Breast epithelium (tissue), 4 donors: ENCODE measurements at regions not wholly inside any gene's neighbourhood (a gene's known extent, or its start where the extent isn't known, plus 50 kb on each side); places are given as distances from the start of the nearest gene placed in this dataset.

Experiments used
- DNase-seq, 2 donors: peaks; one replicate each; pipeline ENCODE4 v3.0.0-alpha.2; 2019; ENCODE audit warnings: low spot score in 2 of 2
- H3K27ac ChIP-seq, 2 donors: fragments of 200-600 bp; sonication (generic) in 1 of 2; one replicate each; pipeline ENCODE4 v1.5.1; 2016 to 2019; ENCODE audit warnings: mild to moderate bottlenecking in 1 of 2
- H3K27me3 ChIP-seq, 2 donors: fragments of 200-600 bp; sonication (generic) in 1 of 2; one replicate each; pipeline versions ENCODE4 v1.5.1 to v1.6.0; 2017 to 2019; ENCODE audit warnings: control low read depth in 1 of 2, mild to moderate bottlenecking in 1 of 2
- H3K36me3 ChIP-seq: fragments of 200-600 bp; one replicate; pipeline ENCODE4 v1.5.1; 2019
- H3K4me1 ChIP-seq, 2 donors: fragments of 200-600 bp; sonication (generic); one replicate each; pipeline ENCODE4 v1.5.1; 2016 to 2019; ENCODE audit warnings: control low read depth in 1 of 2
- H3K4me3 ChIP-seq, 3 donors: fragments of 200-600 bp; sonication (generic); 1 replicate in 2 of 3; 2 replicates in 1 of 3; pipeline ENCODE4 v1.5.1; 2016 to 2019; ENCODE audit warnings: mild to moderate bottlenecking in 3 of 3, moderate library complexity in 2 of 3
- H3K9me3 ChIP-seq, 2 donors: fragments of 200-600 bp; sonication (generic) in 1 of 2; one replicate each; pipeline ENCODE4 v1.5.1; 2016 to 2019; ENCODE audit warnings: control low read depth in 1 of 2
- CTCF ChIP-seq, 3 donors: fragments of 450-650 bp; IDR thresholded peaks; one replicate each; pipeline ENCODE4 v1.5.1; 2016 to 2017; ENCODE audit warnings: antibody characterized with exemption in 3 of 3, mild to moderate bottlenecking in 3 of 3, moderate library complexity in 3 of 3
- POLR2A ChIP-seq: fragments of 450-650 bp; IDR thresholded peaks from one replicate; pipeline ENCODE4 v1.6.1; 2016; ENCODE audit warnings: antibody characterized with exemption, mild to moderate bottlenecking, moderate library complexity
- POLR2AphosphoS5 ChIP-seq, 3 donors: sonication (generic); formaldehyde crosslinking; IDR thresholded peaks; one replicate each; pipeline ENCODE4 v1.6.1; 2017; ENCODE audit warnings: antibody characterized with exemption in 3 of 3
- intact Hi-C: fragments of 100-400 bp; cut with DNase I; formaldehyde crosslinking; loops from one replicate; pipeline ENCODE4 v1.15.1; 2023; ENCODE audit warnings: low total_unique reads

GRCh38 chr2:41992671-41993434, 55.0 kb upstream of the PKDCC start:
- H3K4me1 ChIP-seq, result no peaks in the 10 kb centered on the region
- no peaks in the 10 kb centered on the region for H3K36me3 ChIP-seq
- H3K27ac ChIP-seq, result no peak overlapping the region
- intact Hi-C loops, result no loop called here
- TF ChIP-seq POLR2AphosphoS5 (IDR thresholded peaks at IDR 0.05) (no peak), CTCF (IDR thresholded peaks at IDR 0.05) (no peak), POLR2A (no peak)
- H3K4me3 ChIP-seq, result no peak overlapping the region
- no peaks in the 10 kb centered on the region for H3K9me3 ChIP-seq
- no peaks in the 10 kb centered on the region for H3K27me3 ChIP-seq
- DNase-seq, result no peak

GRCh38 chr2:41993435-41993925, 54.3 kb upstream of the PKDCC start:
- intact Hi-C loops, result no loop called here
- H3K36me3 ChIP-seq, result no peaks in the 10 kb centered on the region

DNA sequence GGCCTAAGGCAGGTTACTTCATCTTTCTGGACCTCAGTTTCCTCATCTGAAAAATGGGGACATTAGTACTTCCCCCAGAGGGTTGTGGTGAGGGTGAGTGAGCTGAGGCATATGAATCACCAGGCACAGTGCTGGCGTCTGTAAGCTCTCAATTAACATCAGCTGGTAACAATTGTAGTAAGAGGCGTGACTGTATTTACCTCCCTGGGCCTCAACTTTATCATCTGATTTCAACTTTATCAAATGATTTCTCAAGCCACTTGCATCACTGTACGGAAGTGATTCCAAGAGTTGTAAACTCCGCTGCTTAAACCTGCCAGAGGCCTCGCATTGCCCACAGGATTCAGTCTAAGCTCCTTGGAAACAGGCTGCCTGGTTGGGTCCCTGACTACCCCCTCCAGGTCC, 53.6 kb upstream of the PKDCC start:
- intact Hi-C loops, result no loop called here
- H3K9me3 ChIP-seq, result no peaks in the 10 kb centered on the region
- H3K4me1 ChIP-seq, result no peaks in the 10 kb centered on the region
- H3K4me3 ChIP-seq, result no peak overlapping the region
- no peaks in the 10 kb centered on the region for H3K27me3 ChIP-seq
- DNase-seq, result no peak
- H3K36me3 ChIP-seq, result no peaks in the 10 kb centered on the region
- no peak overlapping the region for H3K27ac ChIP-seq
- no peak for TF ChIP-seq POLR2AphosphoS5 (IDR thresholded peaks at IDR 0.05)

More at GRCh38 chr2:41993435-41993925, 54.3 kb upstream of the PKDCC start:
- Histone ChIP-seq H3K9me3 (no peaks in the 10 kb centered on the region), H3K27ac (no peak overlapping the region), H3K27me3 (no peaks in the 10 kb centered on the region), H3K4me1 (no peaks in the 10 kb centered on the region), H3K4me3 (no peak overlapping the region)
- TF ChIP-seq CTCF (IDR thresholded peaks at IDR 0.05) (no peak), POLR2AphosphoS5 (IDR thresholded peaks at IDR 0.05) (no peak), POLR2A (no peak)
- DNase-seq, result no peak

- TF ChIP-seq POLR2AphosphoS5 (IDR thresholded peaks at IDR 0.05) (no peak), CTCF (IDR thresholded peaks at IDR 0.05) (no peak), POLR2A (no peak)
- H3K4me3 ChIP-seq, result no peak overlapping the region
- no peaks in the 10 kb centered on the region for H3K4me1 ChIP-seq
- H3K27ac ChIP-seq, result no peak overlapping the region
- no peak for DNase-seq
- no peaks in the 10 kb centered on the region for H3K27me3 ChIP-seq
- intact Hi-C loops, result no loop called here
- no peaks in the 10 kb centered on the region for H3K9me3 ChIP-seq
- H3K36me3 ChIP-seq, result no peaks in the 10 kb centered on the region
Observed at GRCh38 chr2:41994661-41995060, 53.2 kb upstream of the PKDCC start.

GRCh38 chr2:41997561-41997960, 50.3 kb upstream of the PKDCC start:
- Histone ChIP-seq H3K4me3 (no peak overlapping the region), H3K4me1 (no peaks in the 10 kb centered on the region), H3K27me3 (no peaks in the 10 kb centered on the region), H3K9me3 (no peaks in the 10 kb centered on the region), H3K36me3 (no peaks in the 10 kb centered on the region), H3K27ac (no peak overlapping the region)
- intact Hi-C loops, result no loop called here
- TF ChIP-seq CTCF (IDR thresholded peaks at IDR 0.05) (no peak), POLR2A (no peak), POLR2AphosphoS5 (IDR thresholded peaks at IDR 0.05) (no peak)
- no peak for DNase-seq
